SK-N-SH (cell line): ENCODE measurements at regions not wholly inside any gene's neighbourhood (a gene's known extent, or its start where the extent isn't known, plus 50 kb on each side); places are given as distances from the start of the nearest gene placed in this dataset.

Experiments
- CTCF ChIA-PET: fragments of 300-600, 350-600 bp; formaldehyde crosslinking; extraction: SDS; loops from one replicate; lab custom pipeline; 2021; lab: Yijun Ruan, JAX
- POLR2A ChIA-PET: fragments of 350-600 bp; sonication (Branson Sonifier 250); formaldehyde crosslinking; extraction: SDS; loops from one replicate; lab custom pipeline; 2020; ENCODE audit warnings: antibody characterized with exemption, inconsistent platforms; lab: Yijun Ruan, JAX
- DNase-seq: peaks from one replicate; pipeline ENCODE4 v3.0.0; 2012
- H2AFZ ChIP-seq: fragments of 200-600 bp; sonication (generic); 2 replicates; pipeline ENCODE4 v1.8.1; 2016; ENCODE audit warnings: antibody characterized with exemption, mild to moderate bottlenecking, low read depth
- H3F3A ChIP-seq: fragments of 200-600 bp; sonication (generic); replicated peaks from 2 replicates; pipeline ENCODE3; 2016; ENCODE audit warnings: antibody characterized with exemption, mild to moderate bottlenecking; ENCODE audit not compliant: insufficient read depth
- H3K27ac ChIP-seq, 2 experiments: fragments of 200-500 bp in 1 of 2; fragments of 200-600 bp in 1 of 2; sonication (Bioruptor generic) in 1 of 2; sonication (generic), shearing (Covaris generic) in 1 of 2; 2 replicates each; pipeline versions ENCODE4 v1.5.1 to v1.6.1; 2014 to 2016; ENCODE audit warnings: low read depth in 2 of 2, inconsistent platforms in 1 of 2, low read length in 1 of 2, mild to moderate bottlenecking in 1 of 2, mixed read lengths in 1 of 2
- H3K27me3 ChIP-seq: fragments of 200-600 bp; sonication (generic), shearing (Covaris generic); 2 replicates; pipeline ENCODE4 v1.6.1; 2016; ENCODE audit warnings: mixed run types; ENCODE audit not compliant: insufficient read depth
- H3K36me3 ChIP-seq, 2 experiments: fragments of 200-500 bp in 1 of 2; fragments of 200-600 bp in 1 of 2; sonication (Bioruptor generic) in 1 of 2; sonication (generic) in 1 of 2; replicated peaks in 1 of 2; 2 replicates each; pipeline versions ENCODE3 to v1.5.1; 2014 to 2016; ENCODE audit warnings: low read length in 1 of 2, mild to moderate bottlenecking in 1 of 2; ENCODE audit not compliant: insufficient read depth in 2 of 2, control insufficient read depth in 1 of 2
- H3K4me1 ChIP-seq, 2 experiments: fragments of 200-500 bp in 1 of 2; fragments of 200-600 bp in 1 of 2; sonication (Bioruptor generic) in 1 of 2; sonication (generic), shearing (Covaris generic) in 1 of 2; 2 replicates each; pipeline versions ENCODE4 v1.5.1 to v1.6.1; 2014 to 2016; ENCODE audit warnings: low read depth in 1 of 2, low read length in 1 of 2, mixed run types in 1 of 2; ENCODE audit not compliant: insufficient read depth in 2 of 2, control insufficient read depth in 1 of 2
- H3K4me2 ChIP-seq: fragments of 200-600 bp; sonication (generic), shearing (Covaris generic); 2 replicates; pipeline ENCODE4 v1.6.1; 2017; ENCODE audit warnings: mixed run types
- H3K4me3 ChIP-seq, 2 experiments: fragments of 200-500 bp in 1 of 2; fragments of 200-600 bp in 1 of 2; sonication (Bioruptor generic) in 1 of 2; sonication (generic), shearing (Covaris generic) in 1 of 2; 2 replicates each; pipeline versions ENCODE4 v1.5.1 to v1.8.1; 2014 to 2016; ENCODE audit warnings: low read depth in 2 of 2, inconsistent platforms in 1 of 2, low read length in 1 of 2, mild to moderate bottlenecking in 1 of 2, mixed read lengths in 1 of 2, moderate library complexity in 1 of 2
- H3K79me2 ChIP-seq: fragments of 200-600 bp; sonication (generic); 2 replicates; pipeline ENCODE4 v1.8.1; 2017; ENCODE audit warnings: mild to moderate bottlenecking; ENCODE audit not compliant: insufficient read depth
- H3K9ac ChIP-seq: fragments of 200-600 bp; sonication (generic); 2 replicates; pipeline ENCODE4 v1.6.1; 2017; ENCODE audit warnings: mixed run types
- H3K9me2 ChIP-seq: fragments of 200-600 bp; sonication (generic); 2 replicates; pipeline ENCODE4 v1.6.1; 2017; ENCODE audit warnings: mixed run types
- H3K9me3 ChIP-seq: fragments of 200-600 bp; sonication (generic); 2 replicates; pipeline ENCODE4 v1.6.1; 2017; ENCODE audit warnings: mixed run types, mild to moderate bottlenecking, moderate library complexity
- H4K20me1 ChIP-seq: fragments of 200-600 bp; sonication (generic); 2 replicates; pipeline ENCODE4 v1.6.1; 2017; ENCODE audit warnings: mild to moderate bottlenecking, mixed run types; ENCODE audit not compliant: insufficient read depth
- EP300 ChIP-seq, 2 experiments: IDR thresholded peaks; 2 replicates each; pipeline versions ENCODE4 v1.4.0 to v1.6.1; 2012; ENCODE audit warnings: borderline replicate concordance in 1 of 2, low read depth in 1 of 2, low read length in 1 of 2
- EZH2phosphoT487 ChIP-seq: fragments of 200-600 bp; sonication (generic); IDR thresholded peaks from 2 replicates; pipeline ENCODE4 v1.6.1; 2017; ENCODE audit warnings: low read depth, mixed run types, mild to moderate bottlenecking, antibody characterized with exemption, moderate library complexity, borderline replicate concordance
- FOSL2 ChIP-seq: IDR thresholded peaks from 2 replicates; pipeline ENCODE4 v1.4.0; 2012; ENCODE audit warnings: low read depth, mild to moderate bottlenecking, moderate library complexity, borderline replicate concordance
- FOXJ3 ChIP-seq: sonication (generic); formaldehyde crosslinking; IDR thresholded peaks from 2 replicates; pipeline ENCODE4 v1.5.1; 2020; ENCODE audit warnings: mild to moderate bottlenecking, missing genetic modification reagents
- GABPA ChIP-seq: IDR thresholded peaks from 2 replicates; pipeline ENCODE4 v1.4.0; 2012; ENCODE audit warnings: low read depth, mild to moderate bottlenecking
- GATA2 ChIP-seq: sonication (generic); formaldehyde crosslinking; IDR thresholded peaks from 2 replicates; pipeline ENCODE4 v1.5.0; 2020; ENCODE audit warnings: mild to moderate bottlenecking, missing genetic modification reagents
- JUND ChIP-seq: IDR thresholded peaks from 2 replicates; pipeline ENCODE4 v1.4.0; 2012
- MEF2A ChIP-seq: IDR thresholded peaks from 2 replicates; pipeline ENCODE4 v1.4.0; 2012; ENCODE audit warnings: low read depth, borderline replicate concordance
- NFIC ChIP-seq: IDR thresholded peaks from 2 replicates; pipeline ENCODE4 v1.4.0; 2012; ENCODE audit warnings: borderline replicate concordance
- RAD21 ChIP-seq: IDR thresholded peaks from 2 replicates; pipeline ENCODE4 v1.6.1; 2012; ENCODE audit warnings: mild to moderate bottlenecking, low read length
- RCOR1 ChIP-seq: fragments of 150-350 bp; IDR thresholded peaks from 2 replicates; pipeline ENCODE4 v1.6.1; 2017; ENCODE audit warnings: antibody characterized with exemption, low read length
- RFX5 ChIP-seq: IDR thresholded peaks from 2 replicates; pipeline ENCODE4 v1.6.1; 2012; ENCODE audit warnings: mild to moderate bottlenecking, improper control_type of control experiment, low read length
- SIN3A ChIP-seq: IDR thresholded peaks from 2 replicates; pipeline ENCODE4 v1.6.1; 2012; ENCODE audit warnings: low read depth, mild to moderate bottlenecking, low read length, moderate library complexity, borderline replicate concordance
- SMC3 ChIP-seq: IDR thresholded peaks from 2 replicates; pipeline ENCODE4 v1.6.1; 2012; ENCODE audit warnings: low read depth, low read length, improper control_type of control experiment
- TAF1 ChIP-seq: IDR thresholded peaks from 2 replicates; pipeline ENCODE4 v1.6.1; 2012; ENCODE audit warnings: low read depth, mild to moderate bottlenecking, low read length, moderate library complexity, borderline replicate concordance
- TCF12 ChIP-seq: IDR thresholded peaks from 2 replicates; pipeline ENCODE4 v1.4.0; 2012
- TEAD4 ChIP-seq: IDR thresholded peaks from 2 replicates; pipeline ENCODE4 v1.4.0; 2012; ENCODE audit warnings: mild to moderate bottlenecking, borderline replicate concordance; ENCODE audit not compliant: insufficient read depth
- WGBS: methylation state at CpG from one replicate; pipeline ENCODE4 v1.1.6; 2017; ENCODE audit warnings: low lambda C conversion rate; 5-methylcytosine and 5-hydroxymethylcytosine counted together
- TF ChIP-seq, protein P1 (sequence below): fragments of 150-350 bp; IDR thresholded peaks from 2 replicates; pipeline ENCODE4 v1.6.1; 2017; ENCODE audit warnings: antibody characterized with exemption, low read length, low read depth, borderline replicate concordance
- TF ChIP-seq, protein P2 (sequence below): IDR thresholded peaks from 2 replicates; pipeline ENCODE4 v1.4.0; 2012; ENCODE audit warnings: low read depth, borderline replicate concordance
- TF ChIP-seq, protein P3 (sequence below): fragments of 150-350 bp; IDR thresholded peaks from 2 replicates; pipeline ENCODE4 v1.6.1; 2016; ENCODE audit warnings: mild to moderate bottlenecking, low read depth, low read length
- TF ChIP-seq, protein P4 (sequence below): IDR thresholded peaks from 2 replicates; pipeline ENCODE4 v1.4.0; 2012; ENCODE audit warnings: low read depth

DNA sequence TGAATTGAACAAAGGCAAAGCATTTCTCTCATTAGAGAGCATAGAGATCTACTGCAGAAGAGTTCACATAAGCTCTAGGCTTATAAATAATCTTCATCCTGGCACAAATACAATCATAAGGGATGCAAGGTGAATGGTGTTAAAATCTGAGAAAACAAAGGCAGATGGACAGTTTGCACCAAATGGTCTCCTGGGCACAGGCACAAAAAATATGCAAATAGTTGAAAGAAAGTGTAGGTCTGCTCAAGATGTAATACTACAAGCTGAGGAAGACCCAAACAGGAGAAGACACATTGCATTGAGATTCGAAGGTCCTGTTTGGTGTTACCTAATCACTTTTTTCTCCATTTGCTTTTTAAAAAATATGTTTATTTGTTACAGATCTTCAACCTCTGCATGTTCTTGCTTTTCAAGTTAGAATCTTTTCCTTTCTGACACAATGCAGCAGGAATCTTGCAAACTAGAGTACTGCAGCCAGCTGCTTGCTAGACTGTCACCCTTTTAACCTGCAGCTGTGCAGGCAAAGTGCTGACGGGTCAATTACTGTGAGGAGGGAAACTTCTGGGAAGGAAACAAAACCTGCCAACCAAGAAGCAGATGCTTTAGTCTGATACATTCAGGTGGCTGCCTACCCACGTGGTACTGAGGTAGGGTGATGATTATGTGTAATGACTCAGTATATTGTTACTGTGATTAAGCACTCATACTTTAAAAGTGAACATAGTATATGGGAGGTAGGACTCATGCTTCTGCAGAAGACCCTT is 1048.6 kb upstream of the SEMA6A start:
- Histone ChIP-seq H3K9me3 (no peaks in the 10 kb centered on the region), H3K9me2 (no peaks in the 10 kb centered on the region), H2AFZ (no peak overlapping the region), H3K4me2 (no peak overlapping the region)
- CTCF ChIA-PET = interaction anchor here (1.0 kb wide), 1 partner anchor 35 kb away, joined by 4 read pairs; no protein-coding TSS in a partner anchor
- POLR2A ChIA-PET = no interaction called here
- no peak for TF ChIP-seq FOXJ3
- no peak for TF ChIP-seq RFX5
- no peak for TF ChIP-seq NFIC
- TF ChIP-seq TCF12 = no peak
- TF ChIP-seq TEAD4 = no peak
- TF ChIP-seq EP300 (IDR thresholded peaks at IDR 0.05; ENCODE audit: borderline replicate concordance in 1 of 2, low read depth in 1 of 2, low read length in 1 of 2) = no peak
- TF ChIP-seq SMC3 = no peak
- TF ChIP-seq GATA2 (CRISPR knock-in tag) = no peak
- TF ChIP-seq, all 33 proteins: peak for 0
- Histone ChIP-seq H3K9ac (no peak overlapping the region), H3K36me3 (no peaks in the 10 kb centered on the region), H3K27me3 (no peaks in the 10 kb centered on the region), H4K20me1 (no peaks in the 10 kb centered on the region), H3F3A (no peaks in the 10 kb centered on the region), H3K79me2 (no peaks in the 10 kb centered on the region), H3K4me1 (no peaks in the 10 kb centered on the region), H3K4me3 (no peak overlapping the region), H3K27ac (no peak overlapping the region)
- 24% methylated on average over 3 of the region's 3 CpGs for WGBS
- no peak for DNase-seq

DNA sequence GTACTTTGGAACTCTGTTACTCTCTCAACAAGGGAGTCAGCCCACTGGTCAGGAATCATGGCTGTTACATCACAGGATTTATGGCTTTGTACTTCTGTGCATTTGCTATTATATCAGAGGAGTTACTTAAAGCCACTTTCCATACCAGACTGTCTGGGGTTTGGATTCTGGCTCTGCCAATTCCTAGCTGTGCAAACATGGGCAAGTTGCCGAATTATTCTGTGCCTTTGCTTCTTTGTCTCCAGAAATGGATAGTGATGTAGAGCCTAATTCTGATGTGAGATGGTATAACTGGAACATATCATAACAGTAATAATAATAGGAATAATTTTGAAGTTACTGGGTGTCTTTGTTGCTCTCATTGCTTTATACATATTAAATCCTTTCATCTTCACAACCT is 1047.3 kb upstream of the SEMA6A start:
- DNase-seq = no peak
- Histone ChIP-seq H3K4me3 (no peak overlapping the region), H3K27ac (no peak overlapping the region), H3F3A (no peaks in the 10 kb centered on the region), H3K9ac (no peak overlapping the region), H3K36me3 (no peaks in the 10 kb centered on the region), H4K20me1 (no peaks in the 10 kb centered on the region), H3K9me3 (no peaks in the 10 kb centered on the region), H3K9me2 (no peaks in the 10 kb centered on the region), H2AFZ (no peak overlapping the region), H3K27me3 (no peaks in the 10 kb centered on the region), H3K4me1 (no peaks in the 10 kb centered on the region), H3K79me2 (no peaks in the 10 kb centered on the region), H3K4me2 (no peak overlapping the region)
- TF ChIP-seq, protein P1, sequence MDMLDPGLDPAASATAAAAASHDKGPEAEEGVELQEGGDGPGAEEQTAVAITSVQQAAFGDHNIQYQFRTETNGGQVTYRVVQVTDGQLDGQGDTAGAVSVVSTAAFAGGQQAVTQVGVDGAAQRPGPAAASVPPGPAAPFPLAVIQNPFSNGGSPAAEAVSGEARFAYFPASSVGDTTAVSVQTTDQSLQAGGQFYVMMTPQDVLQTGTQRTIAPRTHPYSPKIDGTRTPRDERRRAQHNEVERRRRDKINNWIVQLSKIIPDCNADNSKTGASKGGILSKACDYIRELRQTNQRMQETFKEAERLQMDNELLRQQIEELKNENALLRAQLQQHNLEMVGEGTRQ = no peak
- TF ChIP-seq GATA2 (CRISPR knock-in tag) = no peak
- TF ChIP-seq TEAD4 = no peak
- TF ChIP-seq EZH2phosphoT487 = no peak
- no peak for TF ChIP-seq RFX5
- TF ChIP-seq, protein P2, sequence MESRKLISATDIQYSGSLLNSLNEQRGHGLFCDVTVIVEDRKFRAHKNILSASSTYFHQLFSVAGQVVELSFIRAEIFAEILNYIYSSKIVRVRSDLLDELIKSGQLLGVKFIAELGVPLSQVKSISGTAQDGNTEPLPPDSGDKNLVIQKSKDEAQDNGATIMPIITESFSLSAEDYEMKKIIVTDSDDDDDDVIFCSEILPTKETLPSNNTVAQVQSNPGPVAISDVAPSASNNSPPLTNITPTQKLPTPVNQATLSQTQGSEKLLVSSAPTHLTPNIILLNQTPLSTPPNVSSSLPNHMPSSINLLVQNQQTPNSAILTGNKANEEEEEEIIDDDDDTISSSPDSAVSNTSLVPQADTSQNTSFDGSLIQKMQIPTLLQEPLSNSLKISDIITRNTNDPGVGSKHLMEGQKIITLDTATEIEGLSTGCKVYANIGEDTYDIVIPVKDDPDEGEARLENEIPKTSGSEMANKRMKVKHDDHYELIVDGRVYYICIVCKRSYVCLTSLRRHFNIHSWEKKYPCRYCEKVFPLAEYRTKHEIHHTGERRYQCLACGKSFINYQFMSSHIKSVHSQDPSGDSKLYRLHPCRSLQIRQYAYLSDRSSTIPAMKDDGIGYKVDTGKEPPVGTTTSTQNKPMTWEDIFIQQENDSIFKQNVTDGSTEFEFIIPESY = no peak
- TF ChIP-seq SMC3 = no peak
- no peak for TF ChIP-seq MEF2A
- TF ChIP-seq, protein P3, sequence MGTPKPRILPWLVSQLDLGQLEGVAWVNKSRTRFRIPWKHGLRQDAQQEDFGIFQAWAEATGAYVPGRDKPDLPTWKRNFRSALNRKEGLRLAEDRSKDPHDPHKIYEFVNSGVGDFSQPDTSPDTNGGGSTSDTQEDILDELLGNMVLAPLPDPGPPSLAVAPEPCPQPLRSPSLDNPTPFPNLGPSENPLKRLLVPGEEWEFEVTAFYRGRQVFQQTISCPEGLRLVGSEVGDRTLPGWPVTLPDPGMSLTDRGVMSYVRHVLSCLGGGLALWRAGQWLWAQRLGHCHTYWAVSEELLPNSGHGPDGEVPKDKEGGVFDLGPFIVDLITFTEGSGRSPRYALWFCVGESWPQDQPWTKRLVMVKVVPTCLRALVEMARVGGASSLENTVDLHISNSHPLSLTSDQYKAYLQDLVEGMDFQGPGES = no peak
- no peak for TF ChIP-seq TCF12
- no peak for TF ChIP-seq JUND
- no peak for TF ChIP-seq SIN3A
- TF ChIP-seq RCOR1 = no peak
- no peak for TF ChIP-seq FOSL2
- no peak for TF ChIP-seq TAF1
- TF ChIP-seq NFIC = no peak
- TF ChIP-seq EP300 (IDR thresholded peaks at IDR 0.05; ENCODE audit: borderline replicate concordance in 1 of 2, low read depth in 1 of 2, low read length in 1 of 2) = no peak
- TF ChIP-seq, protein P4, sequence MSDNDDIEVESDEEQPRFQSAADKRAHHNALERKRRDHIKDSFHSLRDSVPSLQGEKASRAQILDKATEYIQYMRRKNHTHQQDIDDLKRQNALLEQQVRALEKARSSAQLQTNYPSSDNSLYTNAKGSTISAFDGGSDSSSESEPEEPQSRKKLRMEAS = no peak
- no peak for TF ChIP-seq RAD21
- no peak for TF ChIP-seq GABPA
- 5% methylated on average over 1 of the region's 1 CpG for WGBS
- CTCF ChIA-PET = no interaction called here
- POLR2A ChIA-PET = no interaction called here
